Chondrocyte (in vitro differentiated cells): ENCODE measurements at regions not wholly inside any gene's neighbourhood (a gene's known extent, or its start where the extent isn't known, plus 50 kb on each side); places are given as distances from the start of the nearest gene placed in this dataset.

Experiments
- DNase-seq: peaks from one replicate; pipeline ENCODE4 v3.0.0; 2021; ENCODE audit warnings: mixed read lengths, low spot score
- H3K27ac Mint-ChIP-seq: one replicate; pipeline ENCODE4 v1.8.0; 2021; ENCODE audit warnings: mild to moderate bottlenecking, moderate library complexity, mixed read lengths; ENCODE audit not compliant: unreplicated experiment
- H3K27me3 Mint-ChIP-seq: 2 replicates; pipeline ENCODE4 v1.8.0; 2021; ENCODE audit warnings: low read depth, mixed read lengths
- H3K36me3 Mint-ChIP-seq: 2 replicates; pipeline ENCODE4 v1.8.0; 2021; ENCODE audit warnings: low read depth, mixed read lengths
- H3K4me1 Mint-ChIP-seq: 2 replicates; pipeline ENCODE4 v1.8.0; 2021; ENCODE audit warnings: low read depth, mild to moderate bottlenecking, mixed read lengths
- H3K4me3 Mint-ChIP-seq: one replicate; pipeline ENCODE4 v1.8.0; 2021; ENCODE audit warnings: mild to moderate bottlenecking, moderate library complexity, mixed read lengths; ENCODE audit not compliant: unreplicated experiment
- H3K9me3 Mint-ChIP-seq: 2 replicates; pipeline ENCODE4 v1.8.0; 2021; ENCODE audit warnings: low read depth, mixed read lengths
- TF ChIP-seq, protein P1 (sequence below): fragments of 200-600 bp; sonication (generic); IDR thresholded peaks from 2 replicates; pipeline ENCODE4 v1.5.0; 2021; ENCODE audit warnings: antibody characterized with exemption, mild to moderate bottlenecking, moderate library complexity

GRCh38 chr15:95368755-95369601, 961.5 kb upstream of the NR2F2 start:
- Mint-ChIP-seq H3K4me3 (no peak overlapping the region), H3K36me3 (no peaks in the 10 kb centered on the region), H3K4me1 (peaks cover 38% of the 10 kb centered on the region), H3K9me3 (no peaks in the 10 kb centered on the region), H3K27me3 (no peaks in the 10 kb centered on the region), H3K27ac (peak overlapping the region; percentile 46)
- no peak for DNase-seq
- TF ChIP-seq, protein P1, sequence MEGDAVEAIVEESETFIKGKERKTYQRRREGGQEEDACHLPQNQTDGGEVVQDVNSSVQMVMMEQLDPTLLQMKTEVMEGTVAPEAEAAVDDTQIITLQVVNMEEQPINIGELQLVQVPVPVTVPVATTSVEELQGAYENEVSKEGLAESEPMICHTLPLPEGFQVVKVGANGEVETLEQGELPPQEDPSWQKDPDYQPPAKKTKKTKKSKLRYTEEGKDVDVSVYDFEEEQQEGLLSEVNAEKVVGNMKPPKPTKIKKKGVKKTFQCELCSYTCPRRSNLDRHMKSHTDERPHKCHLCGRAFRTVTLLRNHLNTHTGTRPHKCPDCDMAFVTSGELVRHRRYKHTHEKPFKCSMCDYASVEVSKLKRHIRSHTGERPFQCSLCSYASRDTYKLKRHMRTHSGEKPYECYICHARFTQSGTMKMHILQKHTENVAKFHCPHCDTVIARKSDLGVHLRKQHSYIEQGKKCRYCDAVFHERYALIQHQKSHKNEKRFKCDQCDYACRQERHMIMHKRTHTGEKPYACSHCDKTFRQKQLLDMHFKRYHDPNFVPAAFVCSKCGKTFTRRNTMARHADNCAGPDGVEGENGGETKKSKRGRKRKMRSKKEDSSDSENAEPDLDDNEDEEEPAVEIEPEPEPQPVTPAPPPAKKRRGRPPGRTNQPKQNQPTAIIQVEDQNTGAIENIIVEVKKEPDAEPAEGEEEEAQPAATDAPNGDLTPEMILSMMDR: no peak

- H3K27me3 Mint-ChIP-seq: no peaks in the 10 kb centered on the region
- H3K9me3 Mint-ChIP-seq: no peaks in the 10 kb centered on the region
- TF ChIP-seq, protein P1: no peak
- no peak overlapping the region for H3K4me3 Mint-ChIP-seq
- H3K27ac Mint-ChIP-seq: no peak overlapping the region
- no peaks in the 10 kb centered on the region for H3K36me3 Mint-ChIP-seq
- H3K4me1 Mint-ChIP-seq: peaks cover 36% of the 10 kb centered on the region
- no peak for DNase-seq
Observed at GRCh38 chr15:95370291-95370690, 960.2 kb upstream of the NR2F2 start.

GRCh38 chr15:95371664-95372063, 958.8 kb upstream of the NR2F2 start:
- DNase-seq: no peak
- H3K27me3 Mint-ChIP-seq: no peaks in the 10 kb centered on the region
- no peaks in the 10 kb centered on the region for H3K9me3 Mint-ChIP-seq
- TF ChIP-seq, protein P1: no peak
- H3K27ac Mint-ChIP-seq: no peak overlapping the region
- no peaks in the 10 kb centered on the region for H3K36me3 Mint-ChIP-seq
- peaks cover 26% of the 10 kb centered on the region for H3K4me1 Mint-ChIP-seq
- H3K4me3 Mint-ChIP-seq: no peak overlapping the region

DNA sequence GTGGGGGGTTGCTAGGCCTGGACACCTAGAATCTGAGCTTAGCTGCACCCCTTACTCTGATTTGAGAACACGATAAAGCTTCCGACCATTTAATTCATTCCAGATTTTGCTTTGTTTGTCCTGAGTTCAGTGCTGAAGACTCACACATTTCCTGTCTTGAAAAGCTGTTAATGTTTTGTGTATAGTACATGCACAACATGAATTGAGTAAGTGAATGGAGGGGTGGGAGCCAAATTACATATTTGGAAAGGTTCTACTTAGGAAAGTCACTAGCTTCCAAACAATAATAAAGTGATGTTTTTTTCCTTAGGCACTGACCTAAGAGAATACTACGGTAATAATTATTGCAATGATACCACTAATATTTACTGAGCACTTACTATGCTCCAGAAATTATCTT, 955.2 kb upstream of the NR2F2 start:
- Mint-ChIP-seq H3K9me3 (no peaks in the 10 kb centered on the region), H3K27me3 (no peaks in the 10 kb centered on the region), H3K4me3 (no peak overlapping the region), H3K4me1 (peaks cover 7% of the 10 kb centered on the region), H3K36me3 (no peaks in the 10 kb centered on the region), H3K27ac (no peak overlapping the region)
- TF ChIP-seq, protein P1: no peak
- DNase-seq: no peak

GRCh38 chr15:95377258-95377852, 953.1 kb upstream of the NR2F2 start:
- no peaks in the 10 kb centered on the region for H3K36me3 Mint-ChIP-seq
- H3K27me3 Mint-ChIP-seq: no peaks in the 10 kb centered on the region
- peaks cover 3% of the 10 kb centered on the region for H3K9me3 Mint-ChIP-seq
- H3K4me3 Mint-ChIP-seq: no peak overlapping the region
- H3K27ac Mint-ChIP-seq: no peak overlapping the region
- TF ChIP-seq, protein P1: no peak
- no peak for DNase-seq
- peaks cover 20% of the 10 kb centered on the region for H3K4me1 Mint-ChIP-seq
